Sigmoid colon (tissue), 4 donors: ENCODE measurements at regions not wholly inside any gene's neighbourhood (a gene's known extent, or its start where the extent isn't known, plus 50 kb on each side); places are given as distances from the start of the nearest gene placed in this dataset.

ENCODE experiments used
- EP300 ChIP-seq, 4 donors: sonication (generic); formaldehyde crosslinking; IDR thresholded peaks; one replicate each; pipeline ENCODE4 v1.6.1; 2017; ENCODE audit warnings: antibody characterized with exemption in 4 of 4
- POLR2AphosphoS5 ChIP-seq, 4 donors: sonication (generic); formaldehyde crosslinking; IDR thresholded peaks; one replicate each; pipeline ENCODE4 v1.6.1; 2017; ENCODE audit warnings: antibody characterized with exemption in 4 of 4
- TF ChIP-seq, protein P1 (sequence below), 4 experiments: fragments of 450-650 bp in 3 of 4; fragments of 200-600 bp in 1 of 4; IDR thresholded peaks; one replicate each; pipeline ENCODE4 v1.5.1; 2016 to 2019; ENCODE audit warnings: antibody characterized with exemption in 4 of 4, mild to moderate bottlenecking in 3 of 4, moderate library complexity in 2 of 4

DNA sequence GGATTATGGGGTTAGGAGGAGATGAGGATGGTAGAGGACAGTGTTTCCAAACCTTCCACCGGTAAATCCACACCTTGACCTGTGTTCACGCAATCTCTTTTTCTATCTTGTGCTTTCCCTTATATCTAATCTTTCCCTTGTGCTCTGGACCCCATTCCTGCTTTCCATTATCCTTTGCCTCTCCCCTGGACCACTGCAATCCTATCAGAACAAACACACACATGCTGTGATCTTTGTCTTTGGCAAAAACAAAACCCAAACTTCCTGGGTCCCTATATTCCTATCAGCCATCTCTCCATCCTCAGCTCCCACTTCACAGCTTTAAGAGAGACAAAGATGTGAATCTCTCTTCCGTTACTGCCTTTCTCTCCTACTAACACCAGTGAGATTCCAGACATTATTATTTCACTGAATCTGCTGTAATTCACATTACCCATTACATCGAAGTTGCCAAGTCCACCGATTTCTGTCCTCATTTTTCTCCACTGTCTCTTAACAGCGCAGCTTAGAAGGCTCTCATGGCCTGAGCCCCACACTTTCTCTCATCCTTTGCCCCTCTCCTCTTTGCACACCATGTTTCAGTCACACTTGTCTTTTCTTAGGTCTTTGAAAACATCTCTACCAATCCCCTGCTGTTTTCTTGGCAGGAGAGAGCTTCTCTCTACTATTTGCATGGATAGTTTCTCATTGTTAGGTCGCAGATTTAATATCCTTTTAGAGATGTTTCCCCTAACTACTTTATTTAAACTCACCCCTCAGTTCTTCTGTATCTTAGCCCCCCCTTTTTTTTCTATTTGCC lies 230.0 kb upstream of the B3GALT2 start:
- TF ChIP-seq, protein P1, sequence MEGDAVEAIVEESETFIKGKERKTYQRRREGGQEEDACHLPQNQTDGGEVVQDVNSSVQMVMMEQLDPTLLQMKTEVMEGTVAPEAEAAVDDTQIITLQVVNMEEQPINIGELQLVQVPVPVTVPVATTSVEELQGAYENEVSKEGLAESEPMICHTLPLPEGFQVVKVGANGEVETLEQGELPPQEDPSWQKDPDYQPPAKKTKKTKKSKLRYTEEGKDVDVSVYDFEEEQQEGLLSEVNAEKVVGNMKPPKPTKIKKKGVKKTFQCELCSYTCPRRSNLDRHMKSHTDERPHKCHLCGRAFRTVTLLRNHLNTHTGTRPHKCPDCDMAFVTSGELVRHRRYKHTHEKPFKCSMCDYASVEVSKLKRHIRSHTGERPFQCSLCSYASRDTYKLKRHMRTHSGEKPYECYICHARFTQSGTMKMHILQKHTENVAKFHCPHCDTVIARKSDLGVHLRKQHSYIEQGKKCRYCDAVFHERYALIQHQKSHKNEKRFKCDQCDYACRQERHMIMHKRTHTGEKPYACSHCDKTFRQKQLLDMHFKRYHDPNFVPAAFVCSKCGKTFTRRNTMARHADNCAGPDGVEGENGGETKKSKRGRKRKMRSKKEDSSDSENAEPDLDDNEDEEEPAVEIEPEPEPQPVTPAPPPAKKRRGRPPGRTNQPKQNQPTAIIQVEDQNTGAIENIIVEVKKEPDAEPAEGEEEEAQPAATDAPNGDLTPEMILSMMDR (IDR thresholded peaks at IDR 0.05) = no peak
- TF ChIP-seq POLR2AphosphoS5 (IDR thresholded peaks at IDR 0.05) (no peak), EP300 (IDR thresholded peaks at IDR 0.05) (no peak)
